Stimulated activated CD8-positive, alpha-beta memory T cell treated with anti-CD3 and anti-CD28 coated beads, Interleukin-15, amount 100 ng/mL, for 4 hours (primary cell): ENCODE measurements at regions not wholly inside any gene's neighbourhood (a gene's known extent, or its start where the extent isn't known, plus 50 kb on each side); places are given as distances from the start of the nearest gene placed in this dataset.
"Not testable (repeated sequence)": the region's sequence is repeated elsewhere in the genome, so short reads cannot be mapped to it uniquely, and the experiment has no call there.

Source experiments
- DNase-seq, 2 donors: peaks; one replicate each; pipeline ENCODE4 v3.0.0-alpha.2; 2020; ENCODE audit warnings: low read depth in 2 of 2

DNA sequence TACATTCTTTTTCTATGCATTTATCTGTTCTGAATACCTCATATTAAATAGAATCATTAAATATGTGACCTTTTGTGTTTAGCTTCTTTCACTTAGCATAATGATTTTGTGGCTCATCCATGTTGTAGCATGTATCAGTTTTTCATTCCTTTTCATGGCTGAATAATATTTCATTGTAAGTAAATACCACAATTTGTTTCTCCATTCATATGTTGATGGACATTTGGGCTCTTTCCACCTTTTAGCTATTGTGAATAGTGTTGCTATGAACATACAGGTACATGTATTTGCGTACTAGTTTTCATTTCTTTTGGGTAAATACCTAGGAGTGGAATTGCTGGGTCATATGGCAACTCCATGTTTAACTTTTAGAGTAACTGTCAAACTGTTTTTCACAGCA is 85.1 kb downstream of the GNL3L start:
- DNase-seq: no peak

DNA sequence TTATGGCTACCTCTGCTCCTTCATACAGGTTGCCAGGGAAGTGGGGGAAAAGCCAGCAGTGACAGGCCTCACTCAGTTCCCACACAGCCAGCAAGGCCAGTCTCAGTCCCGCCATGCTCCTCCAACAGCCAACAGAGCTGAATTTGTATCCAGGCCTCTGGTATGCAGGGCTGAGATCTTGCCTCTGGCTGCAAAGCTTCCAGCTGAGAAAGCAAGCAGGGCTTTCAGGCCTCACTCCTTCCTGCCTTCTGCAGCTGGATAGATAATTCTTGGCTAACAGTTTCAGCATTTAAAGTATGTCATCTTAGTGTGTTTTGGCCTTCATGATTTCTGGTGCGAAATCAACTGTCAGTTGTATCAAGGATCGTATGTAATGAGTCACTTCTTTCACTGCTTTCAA is 103.6 kb downstream of the GNL3L start:
- no peak for DNase-seq

DNA sequence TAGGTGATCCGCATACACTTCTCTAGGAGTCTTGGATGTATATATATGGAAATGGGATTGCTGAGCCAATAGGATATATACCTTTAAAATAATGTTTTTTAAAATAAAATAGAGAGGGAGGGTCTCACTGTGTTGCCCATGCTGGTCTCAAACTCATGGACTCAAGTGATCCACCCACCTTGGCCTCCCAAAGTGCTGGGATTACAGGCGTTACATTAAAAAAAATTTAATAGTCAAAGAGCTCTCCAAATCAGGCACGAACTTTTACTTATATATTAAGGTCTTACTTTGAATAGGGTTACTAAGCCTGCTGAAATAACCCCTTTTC is 109.0 kb downstream of the GNL3L start:
- DNase-seq: no peak

GRCh38 chrX:54639346-54640102 is 109.5 kb downstream of the GNL3L start:
- peak; percentile 79 to 92 for DNase-seq

DNA sequence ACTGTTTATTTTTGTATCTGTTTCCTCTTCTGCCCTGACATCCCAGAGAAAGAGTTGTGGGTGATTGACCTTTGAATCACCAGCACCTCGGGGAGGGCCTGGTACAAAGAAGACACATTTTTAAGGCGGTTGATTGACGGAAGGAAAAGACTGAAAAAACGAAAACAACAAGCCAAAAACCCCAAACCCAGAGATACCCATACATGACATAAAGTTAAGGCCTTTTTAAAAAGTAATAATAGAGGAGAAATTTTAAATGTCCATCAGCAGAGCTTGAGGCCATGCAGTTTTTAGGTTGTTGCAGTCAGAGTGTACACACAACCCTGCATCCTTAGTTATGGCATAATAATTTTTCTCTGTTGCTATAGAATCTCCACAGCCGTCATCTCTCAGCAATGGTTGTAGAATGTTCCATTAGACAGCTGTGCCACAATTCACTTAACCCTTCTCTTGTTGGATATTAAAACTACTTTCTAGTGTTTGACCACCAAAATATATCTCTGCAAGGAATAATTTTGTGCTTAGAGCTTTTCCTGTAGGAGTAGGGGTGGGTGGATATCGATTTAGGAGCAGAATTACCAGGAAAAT is 110.2 kb downstream of the GNL3L start:
- no peak for DNase-seq

GRCh38 chrX:54640736-54641135 is 110.7 kb downstream of the GNL3L start:
- no peak for DNase-seq

GRCh38 chrX:54641530-54641929 is 111.5 kb downstream of the GNL3L start:
- DNase-seq: no peak

DNA sequence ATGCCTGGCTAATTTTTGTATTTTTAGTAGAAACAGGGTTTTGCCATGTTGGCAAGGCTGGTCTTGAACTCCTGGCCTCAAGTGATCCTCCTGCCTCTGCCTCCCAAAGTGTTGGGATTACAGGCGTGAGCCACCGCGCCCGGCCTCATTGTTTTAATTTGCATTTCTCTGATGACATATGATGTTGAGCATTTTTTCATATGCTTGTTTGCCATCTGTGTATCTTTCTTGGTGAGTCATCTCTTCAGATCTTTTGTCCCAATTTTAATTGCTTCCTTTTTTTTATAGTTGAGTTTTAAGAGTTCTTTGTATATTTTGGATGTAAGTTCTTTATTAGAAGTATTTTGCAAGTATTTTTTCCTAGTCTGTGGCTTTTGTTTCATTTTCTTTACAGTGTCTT is 117.6 kb downstream of the GNL3L start:
- not testable (repeated sequence) for DNase-seq

- no peak for DNase-seq
Observed at GRCh38 chrX:54659547-54659946, 129.5 kb downstream of the GNL3L start.

DNA sequence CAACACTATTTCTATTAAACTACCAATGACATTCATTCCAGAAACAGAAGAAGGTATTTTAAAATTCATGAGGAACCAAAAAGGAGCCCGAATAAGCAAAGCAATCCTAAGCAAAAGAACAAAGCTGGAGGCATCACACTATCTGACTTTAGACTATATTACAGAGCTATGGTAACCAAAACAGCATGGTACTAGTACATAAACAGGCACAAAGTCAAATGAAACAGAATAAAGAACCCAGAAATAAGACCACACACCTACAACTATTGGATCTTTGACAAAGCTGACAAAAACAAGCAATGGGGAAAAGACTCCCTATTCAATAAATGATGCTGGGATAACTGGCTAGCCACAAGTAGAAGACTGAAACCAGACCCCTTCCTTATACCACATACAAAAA is 122.3 kb downstream of the ITIH6 start:
- DNase-seq: no peak

GRCh38 chrX:54695231-54695630 is 102.8 kb downstream of the ITIH6 start:
- no peak for DNase-seq

DNA sequence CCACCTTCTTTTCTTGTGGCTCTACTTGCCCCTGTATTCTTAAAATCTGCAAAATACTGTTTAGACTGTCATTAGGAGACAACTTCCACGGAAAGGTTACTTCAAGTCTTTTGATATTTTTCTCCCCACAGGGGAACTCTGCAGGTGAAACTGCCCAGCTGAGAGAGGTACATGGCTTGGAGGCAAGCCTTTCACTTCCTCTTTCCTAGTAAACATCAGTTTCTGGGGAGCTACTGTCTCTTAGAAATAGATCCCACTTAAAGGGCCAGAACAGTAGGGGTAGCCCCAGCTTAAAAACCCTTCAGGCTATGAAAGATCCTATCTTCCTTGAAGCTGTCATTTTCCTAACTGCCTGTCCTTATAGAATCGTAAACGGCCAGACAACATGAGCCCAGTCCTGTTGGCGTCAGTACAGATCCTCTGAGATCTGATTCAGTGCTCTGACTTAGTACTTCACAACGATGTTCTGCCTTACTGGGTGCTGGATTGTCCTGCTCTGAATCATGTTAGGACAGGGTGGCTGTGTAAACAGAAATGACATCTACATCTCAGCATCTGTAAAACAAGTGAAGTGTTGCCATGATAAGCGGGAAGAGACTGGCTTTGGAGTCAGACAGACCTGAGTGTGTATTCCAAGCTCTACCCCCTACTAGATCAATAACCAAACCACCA is 102.1 kb downstream of the ITIH6 start:
- DNase-seq: no peak
